Renal pelvis (tissue), 1 donor: ENCODE measurements at regions not wholly inside any gene's neighbourhood (a gene's known extent, or its start where the extent isn't known, plus 50 kb on each side); places are given as distances from the start of the nearest gene placed in this dataset.
"Not testable (repeated sequence)": the region's sequence is repeated elsewhere in the genome, so short reads cannot be mapped to it uniquely, and the experiment has no call there.

Experiments
- DNase-seq: peaks from one replicate; pipeline ENCODE4 v3.0.0-alpha.2; 2013

- no peak for DNase-seq
Measured at GRCh38 chr10:22875581-22875980, 52.3 kb upstream of the ARMC3 start.

GRCh38 chr10:22874189-22874854, 53.5 kb upstream of the ARMC3 start:
- no peak for DNase-seq

- DNase-seq, result no peak
Measured at GRCh38 chr10:22856444-22857074, 71.3 kb upstream of the ARMC3 start.

- no peak for DNase-seq
Measured at GRCh38 chr10:22854935-22855421, 72.9 kb upstream of the ARMC3 start.

- no peak for DNase-seq
Measured at GRCh38 chr10:22853906-22854447, 73.9 kb upstream of the ARMC3 start.

- no peak for DNase-seq
Measured at GRCh38 chr10:22852712-22853353, 75.0 kb upstream of the ARMC3 start.

- no peak for DNase-seq
Measured at GRCh38 chr10:22851865-22852239, 76.0 kb upstream of the ARMC3 start.

- DNase-seq, result no peak
Measured at GRCh38 chr10:22850541-22850940, 77.3 kb upstream of the ARMC3 start.

GRCh38 chr10:22849077-22849805, 78.6 kb upstream of the ARMC3 start:
- DNase-seq, result no peak

- no peak for DNase-seq
Measured at GRCh38 chr10:22848509-22848908, 79.3 kb upstream of the ARMC3 start.

- no peak for DNase-seq
Measured at GRCh38 chr10:22846294-22846693, 81.6 kb upstream of the ARMC3 start.

GRCh38 chr10:22839639-22840038, 88.2 kb upstream of the ARMC3 start:
- DNase-seq, result no peak

GRCh38 chr10:22837771-22838170, 90.1 kb upstream of the ARMC3 start:
- no peak for DNase-seq

- DNase-seq, result no peak
Measured at GRCh38 chr10:22837351-22837750, 90.5 kb upstream of the ARMC3 start.

- no peak for DNase-seq
Measured at GRCh38 chr10:22834471-22834870, 93.4 kb upstream of the ARMC3 start.

GRCh38 chr10:22833781-22834180, 94.1 kb upstream of the ARMC3 start:
- no peak for DNase-seq

- no peak for DNase-seq
Measured at GRCh38 chr10:22833353-22833752, 94.5 kb upstream of the ARMC3 start.

GRCh38 chr10:22832851-22833250, 95.0 kb upstream of the ARMC3 start:
- DNase-seq, result no peak

- DNase-seq, result no peak
Measured at GRCh38 chr10:22832066-22832602, 95.7 kb upstream of the ARMC3 start.

GRCh38 chr10:22831586-22831985, 96.3 kb upstream of the ARMC3 start:
- no peak for DNase-seq

GRCh38 chr10:22828712-22829111, 99.1 kb upstream of the ARMC3 start:
- not testable (repeated sequence) for DNase-seq

GRCh38 chr10:22825841-22826240, 102.0 kb upstream of the ARMC3 start:
- DNase-seq, result no peak
